Lung (tissue), 11 donors: ENCODE measurements at regions not wholly inside any gene's neighbourhood (a gene's known extent, or its start where the extent isn't known, plus 50 kb on each side); places are given as distances from the start of the nearest gene placed in this dataset.

Experiments used
- ATAC-seq: fragments of 200-7000 bp; cut with Tn5 transposase; one replicate; pipeline ENCODE4 v1.9.1; 2020; ENCODE audit warnings: moderate number of reproducible peaks; ENCODE audit not compliant: insufficient read depth, low FRiP score
- DNase-seq, 3 donors: peaks; one replicate each; pipeline ENCODE4 v3.0.0-alpha.2; 2013 to 2017
- H3K27ac ChIP-seq, 2 donors: one replicate each; pipeline ENCODE4 v1.5.1; 2013; ENCODE audit warnings: mild to moderate bottlenecking in 2 of 2, moderate library complexity in 2 of 2, control low read depth in 1 of 2, inconsistent platforms in 1 of 2, low read depth in 1 of 2, low read length in 1 of 2
- H3K27me3 ChIP-seq, 3 donors: one replicate each; pipeline ENCODE4 v1.5.1; 2013; ENCODE audit warnings: low read length in 2 of 3; ENCODE audit not compliant: control insufficient read depth in 3 of 3, insufficient read depth in 3 of 3
- H3K36me3 ChIP-seq, 4 donors: one replicate each; pipeline ENCODE4 v1.5.1; 2013; ENCODE audit warnings: low read length in 4 of 4, mild to moderate bottlenecking in 1 of 4, moderate library complexity in 1 of 4; ENCODE audit not compliant: control insufficient read depth in 4 of 4, insufficient read depth in 4 of 4
- H3K4me1 ChIP-seq, 5 donors: one replicate each; pipeline ENCODE4 v1.5.1; 2013; ENCODE audit warnings: low read length in 5 of 5, mild to moderate bottlenecking in 2 of 5, moderate library complexity in 1 of 5; ENCODE audit not compliant: control insufficient read depth in 5 of 5, insufficient read depth in 5 of 5
- H3K4me3 ChIP-seq: one replicate; pipeline ENCODE4 v1.5.1; 2013; ENCODE audit warnings: mild to moderate bottlenecking, control low read depth, moderate library complexity
- H3K9ac ChIP-seq, 2 donors: one replicate each; pipeline ENCODE4 v1.5.1; 2013; ENCODE audit warnings: low read length in 2 of 2, control low read depth in 1 of 2; ENCODE audit not compliant: insufficient read depth in 1 of 2
- H3K9me3 ChIP-seq, 4 donors: one replicate each; pipeline ENCODE4 v1.5.1; 2013; ENCODE audit warnings: low read length in 3 of 4, mild to moderate bottlenecking in 1 of 4, moderate library complexity in 1 of 4; ENCODE audit not compliant: control insufficient read depth in 4 of 4, insufficient read depth in 3 of 4
- WGBS, 2 donors: extraction: QIAGEN DNeasy Blood & Tissue Kit; methylation state at CpG; one replicate each; pipeline ENCODE4 v1.1.7; 2013; 5-methylcytosine and 5-hydroxymethylcytosine counted together
- TF ChIP-seq, protein P1 (sequence below): IDR thresholded peaks from 2 replicates; pipeline ENCODE4 v1.5.1; 2012; ENCODE audit warnings: mild to moderate bottlenecking; ENCODE audit errors: control extremely low read depth, extremely low read depth
- donor health status: control.
- donor health status: control.
- donor health status: Bipolar disorder and iron deficiency.
- donor health status: healthy.
- donor health status: DM: yes; HTN: yes; CAD: no.

DNA sequence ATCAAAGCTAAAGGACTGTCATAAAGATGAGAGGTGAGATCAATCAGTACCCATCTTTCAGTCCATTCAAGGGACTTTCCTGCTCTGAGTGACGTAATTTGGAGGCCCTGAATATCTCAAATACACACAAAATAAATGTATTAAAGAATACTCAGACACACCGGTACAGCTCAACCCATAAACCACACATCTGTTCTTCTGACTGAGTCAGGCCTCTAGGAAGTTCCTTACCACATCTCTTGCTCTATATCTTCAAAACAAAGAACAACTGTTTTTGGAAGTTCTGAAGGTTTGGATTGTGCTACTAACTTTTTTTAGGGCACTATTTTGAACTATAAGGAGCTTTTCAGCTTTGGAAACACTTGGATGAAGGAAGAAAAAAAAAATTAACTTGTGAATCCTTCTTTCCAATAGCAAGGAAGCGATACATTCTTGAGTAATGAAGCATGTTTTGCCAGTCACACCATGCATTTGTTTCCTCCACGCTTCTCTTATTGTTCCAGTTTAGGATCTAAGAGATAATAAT lies 866.5 kb upstream of the VRK2 start:
- TF ChIP-seq, protein P1, sequence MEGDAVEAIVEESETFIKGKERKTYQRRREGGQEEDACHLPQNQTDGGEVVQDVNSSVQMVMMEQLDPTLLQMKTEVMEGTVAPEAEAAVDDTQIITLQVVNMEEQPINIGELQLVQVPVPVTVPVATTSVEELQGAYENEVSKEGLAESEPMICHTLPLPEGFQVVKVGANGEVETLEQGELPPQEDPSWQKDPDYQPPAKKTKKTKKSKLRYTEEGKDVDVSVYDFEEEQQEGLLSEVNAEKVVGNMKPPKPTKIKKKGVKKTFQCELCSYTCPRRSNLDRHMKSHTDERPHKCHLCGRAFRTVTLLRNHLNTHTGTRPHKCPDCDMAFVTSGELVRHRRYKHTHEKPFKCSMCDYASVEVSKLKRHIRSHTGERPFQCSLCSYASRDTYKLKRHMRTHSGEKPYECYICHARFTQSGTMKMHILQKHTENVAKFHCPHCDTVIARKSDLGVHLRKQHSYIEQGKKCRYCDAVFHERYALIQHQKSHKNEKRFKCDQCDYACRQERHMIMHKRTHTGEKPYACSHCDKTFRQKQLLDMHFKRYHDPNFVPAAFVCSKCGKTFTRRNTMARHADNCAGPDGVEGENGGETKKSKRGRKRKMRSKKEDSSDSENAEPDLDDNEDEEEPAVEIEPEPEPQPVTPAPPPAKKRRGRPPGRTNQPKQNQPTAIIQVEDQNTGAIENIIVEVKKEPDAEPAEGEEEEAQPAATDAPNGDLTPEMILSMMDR, result no peak
- no peak overlapping the region for H3K4me3 ChIP-seq
- H3K36me3 ChIP-seq, result no peaks in the 10 kb centered on the region
- DNase-seq (no peak), ATAC-seq (no peak)
- no peaks in the 10 kb centered on the region for H3K4me1 ChIP-seq
- no peak overlapping the region for H3K27ac ChIP-seq
- no peaks in the 10 kb centered on the region for H3K9me3 ChIP-seq
- WGBS, 2 donors, result 74 to 77% methylated on average over 4 of the region's 4 CpGs
- no peaks in the 10 kb centered on the region for H3K27me3 ChIP-seq
- H3K9ac ChIP-seq, result no peak overlapping the region

DNA sequence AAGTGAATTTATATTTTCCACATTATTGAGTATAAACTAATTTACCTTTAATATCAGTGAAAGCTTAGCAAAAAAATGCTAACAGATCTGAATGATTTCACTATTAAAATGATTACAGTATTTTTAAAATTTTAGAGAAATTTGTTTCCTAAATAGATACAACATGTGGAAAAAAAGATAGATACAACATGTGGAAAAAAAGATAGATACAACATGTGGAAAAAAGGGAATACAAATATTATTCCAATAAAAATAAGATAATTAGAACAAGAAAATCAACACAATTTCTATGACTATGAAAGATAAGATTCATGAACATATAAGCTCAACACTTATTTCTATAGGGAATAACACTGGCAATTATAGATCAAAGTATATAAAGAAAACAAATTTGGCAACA lies 865.9 kb upstream of the VRK2 start:
- H3K36me3 ChIP-seq, result no peaks in the 10 kb centered on the region
- no peak for ATAC-seq
- no peaks in the 10 kb centered on the region for H3K4me1 ChIP-seq
- no peak overlapping the region for H3K9ac ChIP-seq
- H3K9me3 ChIP-seq, result no peaks in the 10 kb centered on the region
- no peak overlapping the region for H3K4me3 ChIP-seq
- TF ChIP-seq, protein P1, result no peak
- no peak overlapping the region for H3K27ac ChIP-seq
- H3K27me3 ChIP-seq, result no peaks in the 10 kb centered on the region
- no peak for DNase-seq

DNA sequence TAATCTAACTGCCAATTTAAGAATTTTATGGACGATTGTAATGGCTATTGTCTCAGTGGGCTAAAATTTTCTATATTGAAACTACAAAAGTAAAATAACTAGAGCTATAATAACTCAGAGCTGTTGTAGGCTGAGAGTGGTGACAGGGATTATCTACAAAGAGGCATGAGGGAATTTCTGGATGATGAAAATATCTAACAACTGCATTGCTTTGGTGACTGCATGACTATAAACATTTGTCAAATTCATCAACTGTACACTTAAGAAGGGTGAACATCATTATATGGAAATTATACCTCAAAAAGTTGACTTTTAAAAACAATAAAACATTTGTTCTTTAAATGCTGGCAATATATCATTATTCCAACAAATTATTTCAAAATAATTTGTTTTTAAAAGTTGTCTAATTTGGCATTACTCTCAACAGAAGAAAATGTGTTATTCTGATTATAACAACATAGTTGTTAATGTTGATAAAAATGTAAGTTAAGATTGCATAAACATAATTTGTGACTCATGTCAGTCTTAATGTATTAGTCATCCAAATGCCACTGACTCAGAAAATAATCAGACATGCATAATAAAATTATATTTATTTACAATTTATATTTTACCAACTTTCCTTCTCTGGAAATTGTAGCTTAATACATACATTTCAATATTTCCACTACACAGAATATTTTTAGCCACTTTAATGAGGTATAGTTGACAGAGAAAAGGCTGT lies 865.1 kb upstream of the VRK2 start:
- ATAC-seq (no peak), DNase-seq (peak in 1 of 3 donors; percentile 3)
- Histone ChIP-seq H3K4me3 (no peak overlapping the region), H3K9me3 (no peaks in the 10 kb centered on the region), H3K27ac (no peak overlapping the region), H3K27me3 (no peaks in the 10 kb centered on the region), H3K9ac (no peak overlapping the region), H3K4me1 (no peaks in the 10 kb centered on the region), H3K36me3 (no peaks in the 10 kb centered on the region)
- WGBS, 2 donors, result 34 to 59% methylated on average over 1 of the region's 1 CpG
- TF ChIP-seq, protein P1, result no peak

DNA sequence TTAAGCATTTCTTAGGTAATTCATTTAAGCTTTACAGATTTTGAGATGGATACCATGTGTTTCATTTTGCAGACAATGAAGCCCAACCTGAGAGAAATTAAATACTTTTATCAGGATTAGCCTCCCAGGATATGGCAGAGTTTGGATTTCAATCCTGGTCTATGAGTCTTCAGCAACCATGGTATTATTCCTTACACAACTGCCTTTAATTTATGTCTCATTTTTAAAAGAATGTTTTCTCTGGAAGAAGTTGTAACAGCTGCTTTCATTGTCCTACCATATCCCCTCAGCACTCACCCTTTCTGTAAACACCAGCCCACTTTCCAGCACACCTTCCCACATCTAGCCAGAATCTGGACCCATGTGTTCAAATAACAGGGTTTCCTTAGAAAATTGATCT lies 863.7 kb upstream of the VRK2 start:
- Histone ChIP-seq H3K9me3 (no peaks in the 10 kb centered on the region), H3K27ac (no peak overlapping the region), H3K9ac (no peak overlapping the region), H3K4me3 (no peak overlapping the region), H3K27me3 (no peaks in the 10 kb centered on the region), H3K36me3 (no peaks in the 10 kb centered on the region), H3K4me1 (no peaks in the 10 kb centered on the region)
- ATAC-seq, result no peak
- TF ChIP-seq, protein P1, result no peak
- DNase-seq, result no peak
